ENCODE measurements at regions not wholly inside any gene's neighbourhood (a gene's known extent, or its start where the extent isn't known, plus 50 kb on each side); places are given as distances from the start of the nearest gene placed in this dataset.

DNA sequence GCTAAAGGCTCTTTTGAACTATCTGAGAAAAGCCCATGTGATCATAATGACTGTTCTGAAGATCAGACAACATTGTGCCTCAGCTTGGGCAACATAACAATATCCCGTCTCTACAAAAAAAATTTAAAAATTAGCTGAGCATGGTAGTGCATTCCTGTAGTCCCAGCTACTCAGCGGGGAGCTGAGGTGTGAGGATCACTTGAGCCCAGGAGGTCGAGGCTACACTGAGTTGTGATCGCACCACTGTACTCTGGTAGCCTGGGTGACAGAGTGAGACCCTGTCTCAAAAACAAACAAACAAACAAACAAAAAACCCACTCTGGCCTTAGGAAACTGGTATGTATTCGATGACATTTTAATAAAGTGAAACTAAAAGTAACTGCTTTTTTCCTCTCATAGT lies 1526.8 kb upstream of the TENM4 start:
- TF ChIP-seq POLR2A (IDR thresholded peaks at IDR 0.05; ENCODE audit: low read depth, low read length) (no peak), TAF1 (IDR thresholded peaks at IDR 0.05; ENCODE audit: borderline replicate concordance, low read depth, low read length) (no peak)

Data from GM12892 (cell line).